K562 (cell line): ENCODE measurements at regions not wholly inside any gene's neighbourhood (a gene's known extent, or its start where the extent isn't known, plus 50 kb on each side); places are given as distances from the start of the nearest gene placed in this dataset.
A peak's percentile ranks its signal among the peaks of the same experiment; 100 is the strongest.

Source experiments
- ATAC-seq: fragments of 200-7000 bp; cut with Tn5 transposase; 3 replicates; pipeline ENCODE4 v1.9.1; 2020; ENCODE audit warnings: moderate library complexity
- BruUV-seq: library from RNA; stranded (reverse); fragments of 400-500 nt; replicated peaks from 2 replicates; lab custom pipeline; 2021; lab: Mats Ljungman, UMichigan
- CTCF ChIA-PET: fragments of 300-600 bp; formaldehyde crosslinking; extraction: SDS; loops from one replicate; lab custom pipeline; 2021; ENCODE audit warnings: low intra/inter-chr PET ratio; lab: Yijun Ruan, JAX
- POLR2A ChIA-PET: fragments of 300-600, 350-650 bp; sonication (Branson Sonifier 250); formaldehyde crosslinking; extraction: SDS; loops from one replicate; lab custom pipeline; 2021; ENCODE audit warnings: antibody characterized with exemption, inconsistent platforms; lab: Yijun Ruan, JAX
- DNase-seq, 4 experiments: peaks; one replicate each; pipeline versions ENCODE4 v3.0.0 to v3.0.0-alpha.2; 2011 to 2018; ENCODE audit warnings: low spot score in 3 of 4, mixed read lengths in 3 of 4; ENCODE audit errors: extremely low read depth in 1 of 4
- FAIRE-seq: peaks from 2 replicates; lab custom pipeline; 2011; peaks lifted over from hg19 to GRCh38; lab: Jason Lieb, UNC
- H2AFZ ChIP-seq: 2 replicates; pipeline ENCODE4 v1.6.0; 2011; ENCODE audit warnings: low read depth, low read length, control low read depth, inconsistent platforms
- H3K27ac ChIP-seq: fragments of 200-600 bp; 3 replicates; pipeline ENCODE4 v1.8.0; 2011; ENCODE audit warnings: low read depth, mild to moderate bottlenecking, control low read depth, inconsistent platforms, low read length, moderate library complexity, mixed read lengths; ENCODE audit errors: extremely low read depth
- H3K27me3 ChIP-seq, 2 experiments: fragments of 300-600 bp in 1 of 2; 2 replicates in 1 of 2; 3 replicates in 1 of 2; pipeline versions ENCODE4 v1.6.0 to v1.8.0; 2011; ENCODE audit warnings: inconsistent platforms in 2 of 2, low read length in 2 of 2, mild to moderate bottlenecking in 1 of 2, mixed read lengths in 1 of 2, moderate library complexity in 1 of 2; ENCODE audit not compliant: control insufficient read depth in 2 of 2, insufficient read depth in 2 of 2
- H3K36me3 ChIP-seq: fragments of 300-600 bp; 3 replicates; pipeline ENCODE4 v1.8.0; 2011; ENCODE audit warnings: mild to moderate bottlenecking, low read length, inconsistent platforms; ENCODE audit not compliant: control insufficient read depth, insufficient read depth
- H3K4me1 ChIP-seq, 2 experiments: fragments of 200-600 bp in 1 of 2; replicated peaks in 1 of 2; 2 replicates in 1 of 2; 3 replicates in 1 of 2; pipeline versions ENCODE4 v1.5.1 to v1.8.0; 2011; ENCODE audit warnings: inconsistent platforms in 2 of 2, low read length in 2 of 2, mild to moderate bottlenecking in 1 of 2, mixed read lengths in 1 of 2, moderate library complexity in 1 of 2; ENCODE audit not compliant: control insufficient read depth in 2 of 2, insufficient read depth in 2 of 2
- H3K4me2 ChIP-seq: 2 replicates; pipeline ENCODE4 v1.6.1; 2011; ENCODE audit warnings: low read length, control low read depth, inconsistent platforms, mixed read lengths; ENCODE audit not compliant: insufficient read depth
- H3K4me3 ChIP-seq: fragments of 200-600 bp; sonication (generic), shearing (Covaris generic); 2 replicates; pipeline ENCODE4 v1.5.1; 2016; ENCODE audit warnings: control low read depth, inconsistent platforms
- H3K79me2 ChIP-seq: fragments of 200-600 bp; 3 replicates; pipeline ENCODE4 v1.8.0; 2011; ENCODE audit warnings: low read length, inconsistent platforms; ENCODE audit not compliant: control insufficient read depth, insufficient read depth
- H3K9ac ChIP-seq, 2 experiments: 2 replicates each; pipeline versions ENCODE4 v1.6.0 to v1.6.1; 2011; ENCODE audit warnings: low read depth in 2 of 2, low read length in 2 of 2, control low read depth in 1 of 2, inconsistent platforms in 1 of 2, mild to moderate bottlenecking in 1 of 2, mixed read lengths in 1 of 2; ENCODE audit not compliant: insufficient read depth in 1 of 2
- H3K9me1 ChIP-seq: one replicate; pipeline ENCODE4 v1.6.0; 2011; ENCODE audit warnings: inconsistent platforms, mild to moderate bottlenecking, low read length, moderate library complexity; ENCODE audit not compliant: control insufficient read depth, insufficient read depth
- H3K9me3 ChIP-seq: replicated peaks from 2 replicates; pipeline ENCODE4 v1.5.1; 2011; ENCODE audit warnings: low read depth, low read length, inconsistent platforms; ENCODE audit not compliant: control insufficient read depth, insufficient read depth
- H4K20me1 ChIP-seq: replicated peaks from 2 replicates; pipeline ENCODE4 v1.6.1; 2011; ENCODE audit warnings: low read length, inconsistent platforms, mixed read lengths; ENCODE audit not compliant: control insufficient read depth, insufficient read depth
- BACH1 ChIP-seq: fragments of 200-800 bp; sonication (Bioruptor generic); IDR thresholded peaks from 2 replicates; pipeline ENCODE4 v1.6.1; 2016; ENCODE audit warnings: missing genetic modification characterization, missing compliant biosample characterization
- C11orf30 ChIP-seq: fragments of 450-650 bp; IDR thresholded peaks from 2 replicates; pipeline ENCODE4 v1.6.1; 2016; ENCODE audit warnings: low read depth, mild to moderate bottlenecking
- E2F4 ChIP-seq: sonication (generic); formaldehyde crosslinking; IDR thresholded peaks from 2 replicates; pipeline ENCODE4 v1.8.0; 2022; ENCODE audit warnings: mild to moderate bottlenecking, low read depth, missing genetic modification reagents
- E2F5 ChIP-seq: sonication (generic); formaldehyde crosslinking; IDR thresholded peaks from 2 replicates; pipeline ENCODE4 v1.8.0; 2022; ENCODE audit warnings: mild to moderate bottlenecking, missing genetic modification reagents
- IRF9 ChIP-seq: fragments of 450-650 bp; IDR thresholded peaks from 2 replicates; pipeline ENCODE4 v1.6.1; 2016; ENCODE audit warnings: missing biosample characterization, missing genetic modification characterization
- MAFK ChIP-seq: IDR thresholded peaks from 2 replicates; pipeline ENCODE4 v1.6.1; 2011; ENCODE audit warnings: low read length, improper control_type of control experiment
- MBD2 ChIP-seq: sonication (generic); IDR thresholded peaks from 2 replicates; pipeline ENCODE4 v1.6.1; 2016; ENCODE audit warnings: low read depth, borderline replicate concordance
- MEIS2 ChIP-seq: fragments of 450-650 bp; IDR thresholded peaks from 2 replicates; pipeline ENCODE4 v1.6.1; 2014; ENCODE audit warnings: mild to moderate bottlenecking; ENCODE audit not compliant: partially characterized antibody
- MXI1 ChIP-seq: IDR thresholded peaks from 2 replicates; pipeline ENCODE4 v1.6.1; 2011; ENCODE audit warnings: low read depth, mild to moderate bottlenecking, improper control_type of control experiment, low read length
- POLR2H ChIP-seq: IDR thresholded peaks from 2 replicates; pipeline ENCODE4 v1.6.1; 2016; ENCODE audit warnings: missing genetic modification characterization, low read depth, mild to moderate bottlenecking, control low read depth, missing compliant biosample characterization, moderate library complexity
- TOE1 ChIP-seq, 2 experiments: fragments of 450-650 bp in 1 of 2; sonication (generic) in 1 of 2; formaldehyde crosslinking in 1 of 2; IDR thresholded peaks; 2 replicates each; pipeline versions ENCODE4 v1.7.1 to v1.8.0; 2016 to 2022; ENCODE audit warnings: borderline replicate concordance in 2 of 2, mild to moderate bottlenecking in 2 of 2, antibody characterized with exemption in 1 of 2, inconsistent platforms in 1 of 2, low read depth in 1 of 2, missing genetic modification reagents in 1 of 2, moderate library complexity in 1 of 2
- ZBTB49 ChIP-seq: sonication (generic); formaldehyde crosslinking; IDR thresholded peaks from 2 replicates; pipeline ENCODE4 v1.8.0; 2022; ENCODE audit warnings: missing genetic modification reagents, mild to moderate bottlenecking, borderline replicate concordance
- ZHX1 ChIP-seq: fragments of 150-350 bp; conservative IDR thresholded peaks from 2 replicates; pipeline ENCODE4 v1.6.1; 2014; ENCODE audit warnings: low read length
- WGBS: fragments of 100-300 bp; shearing (Covaris generic); methylation state at CpG from one replicate; pipeline ENCODE4 v1.1.6; 2016; ENCODE audit warnings: low coverage, mixed read lengths; ENCODE audit not compliant: insufficient coverage; ENCODE audit errors: missing lambda C conversion rate; 5-methylcytosine and 5-hydroxymethylcytosine counted together
- in situ Hi-C: fragments of 300-500 bp; cut with MboI; formaldehyde crosslinking; loops from 4 replicates; pipeline ENCODE4 v1.15.0; 2018; ENCODE audit warnings: inconsistent platforms, mixed read lengths
- intact Hi-C: fragments of 100-400 bp; cut with micrococcal nuclease; formaldehyde crosslinking; loops from 2 replicates; pipeline ENCODE4 v1.14.2; 2022

- TF ChIP-seq IRF9 (tag) (no peak), ZHX1 (no peak), MXI1 (no peak), E2F4 (CRISPR knock-in tag) (no peak)
- TF ChIP-seq, all 486 proteins: peak for 5
Observed at GRCh38 chr5:30209755-30210154, 983.7 kb upstream of the CDH6 start (continued).

GRCh38 chr5:30197662-30198061 is 995.8 kb upstream of the CDH6 start:
- Histone ChIP-seq H3K36me3 (no peaks in the 10 kb centered on the region), H3K27ac (no peak overlapping the region), H3K27me3 (no peaks in the 10 kb centered on the region), H3K4me3 (no peak overlapping the region), H3K9me1 (no peaks in the 10 kb centered on the region), H3K9ac (no peak overlapping the region), H4K20me1 (no peaks in the 10 kb centered on the region), H3K4me2 (no peak overlapping the region), H3K79me2 (no peaks in the 10 kb centered on the region), H2AFZ (no peak overlapping the region), H3K4me1 (no peaks in the 10 kb centered on the region), H3K9me3 (0 out of 2 replicates have a peak, but pooled peaks cover 2% of the 10 kb centered on the region)
- POLR2A ChIA-PET: no interaction called here
- 4% methylated on average over 3 of the region's 3 CpGs for WGBS
- in situ Hi-C loops (no loop called here), intact Hi-C loops (no loop called here)
- BruUV-seq: no TSS peak
- DNase-seq (no peak), FAIRE-seq (no peak), ATAC-seq (no peak)
- CTCF ChIA-PET: no interaction called here
- no peak for TF ChIP-seq POLR2H (tag)
- no peak for TF ChIP-seq E2F5 (CRISPR knock-in tag)
- TF ChIP-seq MBD2: no peak
- no peak for TF ChIP-seq BACH1 (tag)
- TF ChIP-seq ZBTB49 (CRISPR knock-in tag): no peak
- TF ChIP-seq C11orf30: peak; percentile 77
- TF ChIP-seq MEIS2: peak; percentile 8
- TF ChIP-seq MAFK: peak; percentile 52; the same call in 1 of the 2 replicates
- TF ChIP-seq TOE1 (IDR thresholded peaks at IDR 0.05; ENCODE audit: borderline replicate concordance): no peak
- TF ChIP-seq TOE1 (CRISPR knock-in tag; IDR thresholded peaks at IDR 0.05; ENCODE audit: borderline replicate concordance, low read depth): no peak
